Renal cortex interstitium (tissue), 11 donors: ENCODE measurements at regions not wholly inside any gene's neighbourhood (a gene's known extent, or its start where the extent isn't known, plus 50 kb on each side); places are given as distances from the start of the nearest gene placed in this dataset.

Experiments used
- DNase-seq, 11 donors: peaks; one replicate each; pipeline ENCODE4 v3.0.0-alpha.2; 2013; ENCODE audit warnings: low read depth in 9 of 11, low spot score in 4 of 11; ENCODE audit errors: extremely low read depth in 1 of 11

- DNase-seq, result no peak
Measured at GRCh38 chr11:19598876-19599486, 113.7 kb upstream of the NAV2 start.

DNA sequence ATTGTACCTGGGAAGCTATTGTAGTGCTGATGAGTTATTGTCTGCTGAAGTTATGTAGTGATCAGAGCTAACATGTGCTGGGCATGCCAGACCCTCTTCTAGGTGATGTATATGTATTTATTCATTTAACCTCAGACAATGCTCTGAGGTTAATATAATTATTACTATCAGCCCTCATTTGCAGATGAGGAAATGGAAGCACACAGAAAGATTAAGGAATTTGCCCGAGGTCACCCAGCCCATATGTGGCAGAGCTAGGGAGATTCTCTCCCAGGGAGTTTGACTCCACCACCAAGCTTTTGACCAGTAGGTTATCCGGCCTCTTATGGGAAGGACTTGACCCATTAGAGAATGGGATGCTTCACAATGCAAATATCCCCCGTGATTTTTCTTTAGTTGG is 114.2 kb upstream of the NAV2 start:
- no peak for DNase-seq

- DNase-seq, result no peak
Measured at GRCh38 chr11:19597876-19598275, 114.8 kb upstream of the NAV2 start.

- DNase-seq, result no peak
Measured at GRCh38 chr11:19597206-19597605, 115.4 kb upstream of the NAV2 start.

DNA sequence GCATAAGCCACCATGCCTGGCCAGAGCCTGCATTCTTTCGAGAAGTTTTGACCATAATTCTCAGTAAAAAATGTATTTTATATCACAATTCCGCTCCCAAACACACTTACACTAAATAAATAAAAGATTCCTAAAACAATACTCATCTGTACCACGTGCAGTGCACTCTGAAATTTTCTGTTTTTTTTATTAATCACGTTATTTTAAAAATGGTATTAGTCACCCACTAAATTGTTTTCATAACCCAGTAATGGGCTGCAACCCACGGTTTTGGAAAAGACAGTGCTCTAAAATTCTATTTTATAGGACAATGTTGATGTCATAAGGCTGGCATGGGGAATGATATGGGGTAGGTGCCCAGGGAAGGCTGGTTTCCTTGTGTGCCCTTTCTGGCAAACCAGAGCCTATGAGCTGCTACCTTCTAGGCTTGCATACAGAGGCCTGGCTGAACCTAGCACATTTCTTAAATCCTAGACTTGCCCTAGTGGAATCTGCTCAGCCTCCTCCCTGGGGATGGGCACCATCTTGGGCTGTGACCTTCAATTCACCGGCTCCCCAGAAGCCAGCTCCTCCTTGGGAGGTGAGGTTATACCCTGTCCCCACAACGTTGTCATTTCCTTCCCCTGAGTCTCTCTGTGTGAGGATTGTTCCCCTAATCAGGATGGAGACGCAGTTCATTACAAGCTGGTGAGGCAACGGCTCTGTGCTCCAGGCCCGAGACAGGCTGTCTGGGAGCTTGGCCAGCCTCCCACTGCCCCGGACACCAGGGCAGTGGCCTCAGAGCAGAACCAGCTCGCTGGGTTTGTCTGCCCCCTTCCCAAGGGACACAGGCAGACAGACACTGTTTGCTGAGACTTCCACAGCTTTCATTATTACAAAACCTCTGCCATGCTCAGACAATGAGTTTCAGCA is 116.5 kb upstream of the NAV2 start:
- DNase-seq, result no peak

DNA sequence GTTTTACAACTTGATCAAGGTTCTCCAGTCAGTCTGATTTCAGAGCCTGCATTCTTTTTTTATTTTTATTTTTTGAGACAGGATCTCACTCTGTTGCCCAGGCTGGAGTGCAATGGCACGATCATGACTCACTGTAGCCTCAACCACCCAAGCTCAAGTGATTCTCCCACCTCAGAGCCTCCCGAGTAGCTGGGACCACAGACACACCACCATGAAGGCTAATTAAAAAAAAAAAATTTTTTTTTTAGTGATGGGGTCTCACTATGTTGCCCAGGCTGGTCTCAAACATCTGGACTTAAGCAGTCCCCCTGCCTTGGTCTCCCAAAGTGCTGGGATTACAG is 117.2 kb upstream of the NAV2 start:
- DNase-seq, result no peak

GRCh38 chr11:19594326-19594725 is 118.3 kb upstream of the NAV2 start:
- no peak for DNase-seq

GRCh38 chr11:19592842-19593241 is 119.8 kb upstream of the NAV2 start:
- DNase-seq, result no peak

GRCh38 chr11:19589567-19590260 is 122.9 kb upstream of the NAV2 start:
- DNase-seq, result no peak

DNA sequence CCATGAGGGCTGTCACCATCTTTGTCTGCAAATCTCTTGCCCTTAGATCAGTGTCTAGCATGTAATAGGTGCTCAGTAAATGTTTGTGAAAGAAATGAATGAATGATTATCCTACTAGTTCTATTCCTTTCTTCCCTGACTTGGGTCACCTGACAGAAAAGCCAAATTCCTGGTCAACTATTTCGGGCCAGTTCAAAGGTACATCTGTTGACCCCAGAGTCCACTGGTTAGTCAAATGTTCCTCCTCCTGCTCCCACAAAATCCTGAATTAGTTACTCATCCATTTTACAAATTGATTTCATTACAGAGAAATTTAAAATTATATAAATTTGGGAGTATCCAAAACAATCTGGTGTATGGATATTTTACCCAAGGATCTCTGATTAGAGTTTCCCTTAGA is 124.7 kb upstream of the NAV2 start:
- DNase-seq, result no peak

DNA sequence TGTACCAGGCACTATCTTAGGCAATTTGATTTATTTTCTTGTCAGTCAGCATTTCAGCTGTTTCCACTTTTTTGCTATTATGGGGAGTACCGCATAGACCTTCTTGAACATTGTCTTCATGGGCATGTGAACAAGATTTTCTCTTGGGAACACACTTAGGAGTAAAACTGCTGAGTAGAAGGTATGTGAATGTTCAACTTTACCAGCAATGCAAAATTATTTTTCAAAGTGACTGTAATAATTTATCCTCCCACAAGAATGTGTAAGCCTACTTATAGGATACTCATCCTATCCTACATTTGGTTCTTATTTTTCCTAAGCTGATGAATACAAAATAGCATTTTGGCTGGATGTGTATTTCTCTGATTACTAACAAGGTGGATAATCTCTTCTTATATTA is 132.0 kb upstream of the NAV2 start:
- DNase-seq, result no peak

DNA sequence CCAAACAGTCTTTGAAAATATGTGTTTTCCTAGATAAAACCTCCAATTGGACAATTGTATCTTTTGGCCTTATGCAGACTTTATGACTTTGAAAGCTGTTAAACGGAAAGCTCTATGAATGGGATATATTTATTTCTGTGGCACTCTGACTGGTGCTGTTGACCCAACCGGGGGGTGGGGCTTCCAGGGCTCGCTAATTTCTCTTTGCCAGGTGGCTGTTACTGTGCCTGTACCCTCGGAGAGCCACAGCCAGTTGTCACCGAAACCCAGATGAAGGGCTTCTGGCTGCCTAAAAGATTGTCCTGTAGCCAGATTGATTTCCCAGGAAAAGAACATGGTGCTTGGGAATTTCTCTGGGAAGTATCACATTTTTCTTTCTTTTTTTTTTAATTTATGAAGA is 132.7 kb upstream of the NAV2 start:
- no peak for DNase-seq

DNA sequence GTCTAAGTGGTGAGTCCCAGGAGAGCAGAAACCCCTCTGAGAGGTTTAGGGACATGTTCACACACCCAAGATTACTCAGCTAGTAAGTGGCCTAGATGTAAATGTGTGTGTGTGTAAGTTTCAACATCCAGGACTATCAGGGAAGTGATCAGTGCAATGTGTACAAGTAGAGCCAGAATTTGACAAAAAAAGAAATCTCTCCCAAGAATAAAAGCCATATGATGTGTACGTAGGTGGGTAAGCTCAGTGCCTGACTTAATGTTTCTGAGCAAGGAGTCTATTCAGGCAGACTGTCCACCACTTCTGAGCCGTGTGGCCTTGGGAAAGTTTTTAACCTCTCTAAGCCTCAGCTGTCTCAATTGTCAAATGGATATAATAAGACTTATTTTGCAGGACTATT is 133.8 kb upstream of the NAV2 start:
- no peak for DNase-seq

DNA sequence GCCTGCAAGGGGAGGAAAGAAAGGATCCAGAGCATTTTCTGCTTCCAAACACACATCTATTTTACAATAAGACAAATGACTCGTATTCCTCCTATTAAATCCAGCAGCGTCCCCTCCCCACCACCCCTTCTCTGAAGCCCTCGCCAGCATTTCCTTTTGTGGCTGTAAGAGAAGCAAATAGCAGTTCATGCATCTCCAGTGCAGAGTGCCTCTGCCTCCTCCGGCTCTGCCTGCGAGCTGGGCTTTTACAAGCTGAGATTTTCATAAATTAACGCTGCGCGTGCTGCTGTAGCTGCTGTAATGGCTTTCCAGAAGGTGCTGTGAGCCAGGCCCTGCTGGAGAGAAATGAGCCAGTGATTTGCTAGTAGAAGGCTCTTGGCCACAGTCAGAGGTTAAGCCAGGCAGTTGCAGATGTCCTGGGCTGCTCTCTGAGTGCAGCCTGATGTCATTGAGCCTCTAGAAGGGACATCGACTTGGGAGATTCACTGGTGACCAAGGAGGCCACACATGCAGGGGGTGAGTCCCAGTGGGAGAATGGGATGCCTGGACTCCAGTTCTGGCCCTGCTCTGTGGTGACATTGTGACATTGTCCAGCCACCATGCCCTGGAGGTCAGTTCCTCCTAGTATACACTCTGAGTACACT is 134.5 kb upstream of the NAV2 start:
- peak in 6 of 11 donors; percentile 20 to 39 (median 30) for DNase-seq

GRCh38 chr11:19577391-19577975 is 135.2 kb upstream of the NAV2 start:
- no peak for DNase-seq

DNA sequence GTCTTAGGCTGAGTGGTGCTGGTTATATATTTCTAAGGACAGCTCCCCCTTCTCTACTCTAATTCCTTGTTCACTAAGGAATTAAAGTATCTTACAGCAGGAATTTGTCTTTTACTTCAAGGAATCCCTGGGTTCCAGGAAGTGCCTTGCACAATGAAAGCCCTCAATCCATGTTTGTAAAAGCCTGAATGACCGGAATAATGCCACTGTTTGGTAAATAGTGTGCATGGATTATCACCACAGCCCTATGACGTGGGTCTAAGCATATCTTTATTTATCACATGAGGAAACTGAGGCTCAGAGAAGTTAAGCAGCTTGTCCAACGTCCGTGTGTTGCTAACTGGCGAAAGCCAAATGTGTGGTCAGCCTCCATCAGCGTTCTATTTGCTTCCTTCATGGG is 135.7 kb upstream of the NAV2 start:
- DNase-seq, result no peak

- DNase-seq, result no peak
Measured at GRCh38 chr11:19576054-19576453, 136.6 kb upstream of the NAV2 start.

DNA sequence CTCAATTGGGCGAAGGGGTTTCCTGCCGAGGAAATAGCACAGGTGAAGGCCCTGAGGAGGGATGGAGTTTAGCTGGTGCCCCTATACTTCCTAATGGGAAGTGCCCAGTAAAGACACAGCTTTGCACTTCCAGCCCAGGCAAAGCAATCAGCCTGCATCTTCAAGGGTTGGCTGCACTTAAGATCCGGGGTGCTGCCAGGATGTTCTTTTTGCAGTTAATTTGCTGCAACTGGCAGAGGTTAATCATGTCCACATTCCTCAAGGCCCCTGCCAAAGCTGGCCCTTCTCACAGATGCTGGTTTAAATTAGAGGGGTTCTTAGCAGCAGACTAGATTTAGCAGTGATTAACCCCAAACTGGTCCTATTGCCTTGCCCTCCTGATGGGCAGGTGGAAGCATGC is 137.7 kb upstream of the NAV2 start:
- DNase-seq, result no peak

DNA sequence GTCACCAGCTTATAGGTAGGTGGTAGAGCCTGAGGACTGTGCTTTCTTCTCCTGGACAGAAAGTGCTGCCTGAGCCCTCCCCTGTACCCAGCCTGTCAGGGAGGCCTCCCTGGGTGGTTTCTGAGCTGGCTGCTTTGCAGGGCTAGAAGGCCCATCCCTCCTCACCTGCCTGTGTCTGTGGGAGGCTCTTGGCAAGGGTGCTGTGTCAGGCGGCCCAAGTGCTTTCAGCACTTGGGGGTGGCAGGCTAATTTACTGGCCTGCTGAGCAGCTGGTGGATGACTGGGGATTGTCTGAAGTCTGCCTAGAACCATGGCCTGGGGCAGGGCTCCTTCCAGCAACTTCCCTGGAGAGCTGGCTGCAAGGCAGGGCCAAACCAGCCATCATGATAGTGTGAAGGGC is 139.0 kb upstream of the NAV2 start:
- DNase-seq, result no peak

DNA sequence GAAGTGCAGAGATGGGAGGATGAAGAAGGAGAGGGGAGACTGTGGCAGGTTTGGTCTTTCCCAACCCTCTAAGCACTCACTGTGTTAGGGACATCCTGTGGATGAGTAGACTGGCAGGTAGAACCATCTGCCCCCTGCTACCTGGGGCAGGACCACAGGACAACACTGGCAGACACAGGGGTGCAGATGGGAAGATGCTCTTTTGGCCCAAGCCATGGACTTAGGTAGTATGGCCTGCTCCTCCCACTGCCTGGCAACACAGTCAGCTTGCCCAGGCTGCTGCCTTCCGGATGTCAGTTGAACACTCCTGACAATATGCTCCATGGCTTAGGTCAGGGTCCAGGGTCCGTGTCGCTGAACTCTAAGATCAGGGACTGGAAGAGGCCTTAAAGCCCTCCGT is 140.7 kb upstream of the NAV2 start:
- no peak for DNase-seq
